Ascending aorta (tissue), 2 donors: ENCODE measurements at regions not wholly inside any gene's neighbourhood (a gene's known extent, or its start where the extent isn't known, plus 50 kb on each side); places are given as distances from the start of the nearest gene placed in this dataset.
"Not testable (repeated sequence)": the region's sequence is repeated elsewhere in the genome, so short reads cannot be mapped to it uniquely, and the experiment has no call there.

ENCODE experiments used
- DNase-seq, 2 donors: peaks; one replicate each; pipeline ENCODE4 v3.0.0-alpha.2; 2019; ENCODE audit warnings: low spot score in 2 of 2
- H3K27ac ChIP-seq, 2 donors: fragments of 200-600 bp; sonication (generic); one replicate each; pipeline ENCODE4 v1.5.1; 2016 to 2017; ENCODE audit warnings: mild to moderate bottlenecking in 1 of 2
- H3K27me3 ChIP-seq: fragments of 200-600 bp; sonication (generic); one replicate; pipeline ENCODE4 v1.5.1; 2017
- H3K36me3 ChIP-seq, 2 donors: fragments of 200-600 bp; sonication (generic); one replicate each; pipeline ENCODE4 v1.5.1; 2016
- H3K4me1 ChIP-seq, 2 donors: fragments of 200-600 bp; sonication (generic); one replicate each; pipeline ENCODE4 v1.5.1; 2016 to 2017; ENCODE audit warnings: mild to moderate bottlenecking in 1 of 2
- H3K4me3 ChIP-seq, 2 donors: fragments of 200-600 bp; sonication (generic); one replicate each; pipeline ENCODE4 v1.5.1; 2016 to 2017; ENCODE audit warnings: mild to moderate bottlenecking in 1 of 2
- H3K9me3 ChIP-seq, 2 donors: fragments of 200-600 bp; sonication (generic); one replicate each; pipeline ENCODE4 v1.5.1; 2016
- CTCF ChIP-seq, 3 experiments: fragments of 200-600 bp in 2 of 3; fragments of 450-650 bp in 1 of 3; sonication (generic) in 2 of 3; IDR thresholded peaks; one replicate each; pipeline ENCODE4 v1.5.1; 2016 to 2019; ENCODE audit warnings: antibody characterized with exemption in 3 of 3, mild to moderate bottlenecking in 1 of 3, moderate library complexity in 1 of 3
- intact Hi-C: fragments of 100-400 bp; cut with DNase I; formaldehyde crosslinking; loops from one replicate; pipeline ENCODE4 v1.15.1; 2023

GRCh38 chr2:48204750-48205136, 109.7 kb upstream of the FOXN2 start:
- Histone ChIP-seq H3K36me3 (no peaks in the 10 kb centered on the region), H3K4me3 (no peak overlapping the region), H3K27ac (no peak overlapping the region), H3K9me3 (no peaks in the 10 kb centered on the region), H3K27me3 (no peaks in the 10 kb centered on the region), H3K4me1 (no peaks in the 10 kb centered on the region)
- DNase-seq, result no peak
- TF ChIP-seq CTCF (IDR thresholded peaks at IDR 0.05), result no peak
- intact Hi-C loops, result no loop called here

GRCh38 chr2:48205137-48205798, 109.2 kb upstream of the FOXN2 start:
- TF ChIP-seq CTCF (IDR thresholded peaks at IDR 0.05), result no peak

GRCh38 chr2:48206056-48206656, 108.3 kb upstream of the FOXN2 start:
- H3K27me3 ChIP-seq, H3K9me3 ChIP-seq, H3K4me3 ChIP-seq, H3K36me3 ChIP-seq, H3K27ac ChIP-seq, intact Hi-C loops, DNase-seq, H3K4me1 ChIP-seq: not testable (repeated sequence)

More at GRCh38 chr2:48205137-48205798, 109.2 kb upstream of the FOXN2 start:
- no peaks in the 10 kb centered on the region for H3K4me1 ChIP-seq
- no peaks in the 10 kb centered on the region for H3K27me3 ChIP-seq
- intact Hi-C loops, result no loop called here
- no peaks in the 10 kb centered on the region for H3K36me3 ChIP-seq
- DNase-seq, result no peak
- H3K27ac ChIP-seq, result no peak overlapping the region
- no peak overlapping the region for H3K4me3 ChIP-seq
- H3K9me3 ChIP-seq, result no peaks in the 10 kb centered on the region

- TF ChIP-seq CTCF (IDR thresholded peaks at IDR 0.05), result no peak
- H3K4me1 ChIP-seq, result no peaks in the 10 kb centered on the region
- intact Hi-C loops, result no loop called here
- H3K27ac ChIP-seq, result no peak overlapping the region
- no peaks in the 10 kb centered on the region for H3K27me3 ChIP-seq
- no peaks in the 10 kb centered on the region for H3K36me3 ChIP-seq
- no peak for DNase-seq
- no peak overlapping the region for H3K4me3 ChIP-seq
- no peaks in the 10 kb centered on the region for H3K9me3 ChIP-seq
Observed at GRCh38 chr2:48207201-48207641, 107.3 kb upstream of the FOXN2 start.

GRCh38 chr2:48207851-48208250, 106.6 kb upstream of the FOXN2 start:
- Histone ChIP-seq H3K27ac (no peak overlapping the region), H3K4me3 (no peak overlapping the region), H3K27me3 (no peaks in the 10 kb centered on the region), H3K36me3 (no peaks in the 10 kb centered on the region), H3K9me3 (no peaks in the 10 kb centered on the region), H3K4me1 (no peaks in the 10 kb centered on the region)
- DNase-seq, result no peak
- TF ChIP-seq CTCF (IDR thresholded peaks at IDR 0.05), result no peak
- intact Hi-C loops, result no loop called here

- no peak overlapping the region for H3K27ac ChIP-seq
- TF ChIP-seq CTCF (IDR thresholded peaks at IDR 0.05), result no peak
- H3K9me3 ChIP-seq, result no peaks in the 10 kb centered on the region
- intact Hi-C loops, result no loop called here
- no peaks in the 10 kb centered on the region for H3K36me3 ChIP-seq
- H3K27me3 ChIP-seq, result no peaks in the 10 kb centered on the region
- no peaks in the 10 kb centered on the region for H3K4me1 ChIP-seq
- no peak overlapping the region for H3K4me3 ChIP-seq
- DNase-seq, result no peak
Observed at GRCh38 chr2:48209214-48209885, 105.1 kb upstream of the FOXN2 start.
